Thyroid gland (tissue), 4 donors: ENCODE measurements at regions not wholly inside any gene's neighbourhood (a gene's known extent, or its start where the extent isn't known, plus 50 kb on each side); places are given as distances from the start of the nearest gene placed in this dataset.

Source experiments
- POLR2A ChIP-seq, 2 donors: fragments of 450-650 bp; IDR thresholded peaks; one replicate each; pipeline ENCODE4 v1.6.1; 2017; ENCODE audit warnings: antibody characterized with exemption in 2 of 2, mild to moderate bottlenecking in 2 of 2, moderate library complexity in 1 of 2
- TF ChIP-seq, protein P1 (sequence below), 6 experiments: fragments of 200-600 bp in 3 of 6; fragments of 450-650 bp in 3 of 6; sonication (generic) in 3 of 6; IDR thresholded peaks; one replicate each; pipeline ENCODE4 v1.5.1; 2016 to 2019; ENCODE audit warnings: antibody characterized with exemption in 6 of 6, mild to moderate bottlenecking in 2 of 6, inconsistent platforms in 1 of 6, moderate library complexity in 1 of 6

DNA sequence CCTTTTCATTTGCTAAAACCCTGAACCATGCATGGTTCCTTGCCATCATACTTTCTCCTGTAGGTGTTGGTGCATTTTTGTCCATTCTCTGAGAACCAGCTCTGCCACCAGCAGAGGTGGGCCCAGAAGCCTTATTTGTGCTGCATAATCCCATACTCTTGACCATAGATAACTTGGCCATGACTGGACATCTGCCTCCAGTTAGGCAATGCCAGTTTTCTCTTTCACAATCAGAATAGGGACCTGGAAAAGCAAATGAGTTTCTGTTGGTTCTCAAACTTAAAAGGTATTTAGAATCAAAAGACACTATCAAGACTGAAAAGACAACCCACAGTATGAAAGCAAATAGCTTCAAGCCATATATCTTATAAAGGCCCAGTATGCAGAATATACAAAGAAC is 167.3 kb downstream of the MAIP1 start:
- TF ChIP-seq, protein P1, sequence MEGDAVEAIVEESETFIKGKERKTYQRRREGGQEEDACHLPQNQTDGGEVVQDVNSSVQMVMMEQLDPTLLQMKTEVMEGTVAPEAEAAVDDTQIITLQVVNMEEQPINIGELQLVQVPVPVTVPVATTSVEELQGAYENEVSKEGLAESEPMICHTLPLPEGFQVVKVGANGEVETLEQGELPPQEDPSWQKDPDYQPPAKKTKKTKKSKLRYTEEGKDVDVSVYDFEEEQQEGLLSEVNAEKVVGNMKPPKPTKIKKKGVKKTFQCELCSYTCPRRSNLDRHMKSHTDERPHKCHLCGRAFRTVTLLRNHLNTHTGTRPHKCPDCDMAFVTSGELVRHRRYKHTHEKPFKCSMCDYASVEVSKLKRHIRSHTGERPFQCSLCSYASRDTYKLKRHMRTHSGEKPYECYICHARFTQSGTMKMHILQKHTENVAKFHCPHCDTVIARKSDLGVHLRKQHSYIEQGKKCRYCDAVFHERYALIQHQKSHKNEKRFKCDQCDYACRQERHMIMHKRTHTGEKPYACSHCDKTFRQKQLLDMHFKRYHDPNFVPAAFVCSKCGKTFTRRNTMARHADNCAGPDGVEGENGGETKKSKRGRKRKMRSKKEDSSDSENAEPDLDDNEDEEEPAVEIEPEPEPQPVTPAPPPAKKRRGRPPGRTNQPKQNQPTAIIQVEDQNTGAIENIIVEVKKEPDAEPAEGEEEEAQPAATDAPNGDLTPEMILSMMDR (IDR thresholded peaks at IDR 0.05): no peak
- no peak for TF ChIP-seq POLR2A (IDR thresholded peaks at IDR 0.05)
